Ovary (tissue), 3 donors: ENCODE measurements at regions not wholly inside any gene's neighbourhood (a gene's known extent, or its start where the extent isn't known, plus 50 kb on each side); places are given as distances from the start of the nearest gene placed in this dataset.

Source experiments
- EP300 ChIP-seq: sonication (generic); formaldehyde crosslinking; IDR thresholded peaks from one replicate; pipeline ENCODE4 v1.6.1; 2017; ENCODE audit warnings: antibody characterized with exemption
- POLR2A ChIP-seq: fragments of 450-650 bp; IDR thresholded peaks from one replicate; pipeline ENCODE4 v1.6.1; 2017; ENCODE audit warnings: antibody characterized with exemption, mild to moderate bottlenecking, moderate library complexity
- TF ChIP-seq, protein P1 (sequence below), 3 donors: fragments of 450-650 bp in 2 of 3; fragments of 200-600 bp in 1 of 3; IDR thresholded peaks; one replicate each; pipeline versions ENCODE4 v1.5.1 to v1.8.0; 2016 to 2022; ENCODE audit warnings: antibody characterized with exemption in 3 of 3, mild to moderate bottlenecking in 1 of 3
- donor health status: DM: no; HTN: no; CAD: no.

DNA sequence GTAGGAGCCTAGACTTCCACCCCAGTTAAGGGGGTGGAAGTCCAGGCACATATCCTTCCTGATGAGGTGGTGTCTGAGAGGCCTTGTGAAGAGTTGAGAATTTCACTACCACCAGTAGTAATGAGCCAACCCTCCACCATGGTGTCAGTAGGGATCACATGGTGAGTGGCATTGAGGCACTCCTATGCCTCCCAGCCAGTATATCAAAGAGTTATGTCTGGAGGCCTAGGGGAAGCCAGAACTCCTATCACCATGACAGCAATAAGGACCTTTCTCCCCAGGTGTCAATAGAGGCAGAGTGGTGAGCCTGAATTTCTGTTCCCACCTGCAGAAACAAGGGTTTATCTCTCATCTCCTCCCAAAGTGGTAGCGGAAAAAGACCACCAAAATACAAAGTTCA lies 106.6 kb upstream of the ADTRP start:
- TF ChIP-seq, protein P1, sequence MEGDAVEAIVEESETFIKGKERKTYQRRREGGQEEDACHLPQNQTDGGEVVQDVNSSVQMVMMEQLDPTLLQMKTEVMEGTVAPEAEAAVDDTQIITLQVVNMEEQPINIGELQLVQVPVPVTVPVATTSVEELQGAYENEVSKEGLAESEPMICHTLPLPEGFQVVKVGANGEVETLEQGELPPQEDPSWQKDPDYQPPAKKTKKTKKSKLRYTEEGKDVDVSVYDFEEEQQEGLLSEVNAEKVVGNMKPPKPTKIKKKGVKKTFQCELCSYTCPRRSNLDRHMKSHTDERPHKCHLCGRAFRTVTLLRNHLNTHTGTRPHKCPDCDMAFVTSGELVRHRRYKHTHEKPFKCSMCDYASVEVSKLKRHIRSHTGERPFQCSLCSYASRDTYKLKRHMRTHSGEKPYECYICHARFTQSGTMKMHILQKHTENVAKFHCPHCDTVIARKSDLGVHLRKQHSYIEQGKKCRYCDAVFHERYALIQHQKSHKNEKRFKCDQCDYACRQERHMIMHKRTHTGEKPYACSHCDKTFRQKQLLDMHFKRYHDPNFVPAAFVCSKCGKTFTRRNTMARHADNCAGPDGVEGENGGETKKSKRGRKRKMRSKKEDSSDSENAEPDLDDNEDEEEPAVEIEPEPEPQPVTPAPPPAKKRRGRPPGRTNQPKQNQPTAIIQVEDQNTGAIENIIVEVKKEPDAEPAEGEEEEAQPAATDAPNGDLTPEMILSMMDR (IDR thresholded peaks at IDR 0.05): no peak
- TF ChIP-seq POLR2A (no peak), EP300 (no peak)
